ENCODE measurements at regions not wholly inside any gene's neighbourhood (a gene's known extent, or its start where the extent isn't known, plus 50 kb on each side); places are given as distances from the start of the nearest gene placed in this dataset.
"Not testable (repeated sequence)": the region's sequence is repeated elsewhere in the genome, so short reads cannot be mapped to it uniquely, and the experiment has no call there.

GRCh38 chr12:17284873-17285272 lies 678.9 kb upstream of the LMO3 start:
- 62 to 78% methylated on average over 1 of the region's 1 CpG for WGBS, 2 donors
- DNase-seq (no peak), ATAC-seq (ENCODE audit: low FRiP score) (no peak)
- Histone ChIP-seq H3K27me3 (ENCODE audit: control insufficient read depth in 1 of 2, insufficient read depth in 2 of 2, low read length in 1 of 2) (no peaks in the 10 kb centered on the region), H3K4me3 (ENCODE audit: low read length in 2 of 2) (no peak overlapping the region), H3K4me1 (ENCODE audit: control insufficient read depth in 1 of 2, insufficient read depth in 2 of 2, low read length in 2 of 2) (no peaks in the 10 kb centered on the region), H3K27ac (ENCODE audit: low read depth in 1 of 2, low read length in 2 of 2) (no peak overlapping the region), H3K9me3 (ENCODE audit: control insufficient read depth, low read length) (no peaks in the 10 kb centered on the region), H3K36me3 (ENCODE audit: control insufficient read depth in 1 of 2, insufficient read depth in 2 of 2, low read length in 1 of 2) (no peaks in the 10 kb centered on the region)
- intact Hi-C loops (cut with DNase I), result no loop called here

- no peaks in the 10 kb centered on the region for H3K9me3 ChIP-seq (ENCODE audit: control insufficient read depth, low read length)
- no peak overlapping the region for H3K4me3 ChIP-seq (ENCODE audit: low read length in 2 of 2)
- no peaks in the 10 kb centered on the region for H3K36me3 ChIP-seq (ENCODE audit: control insufficient read depth in 1 of 2, insufficient read depth in 2 of 2, low read length in 1 of 2)
- ATAC-seq (ENCODE audit: low FRiP score), result no peak
- no peak overlapping the region for H3K27ac ChIP-seq (ENCODE audit: low read depth in 1 of 2, low read length in 2 of 2)
- intact Hi-C loops (cut with DNase I), result no loop called here
- 90% methylated on average over 9 of the region's 9 CpGs for WGBS, 2 donors
- H3K4me1 ChIP-seq (ENCODE audit: control insufficient read depth in 1 of 2, insufficient read depth in 2 of 2, low read length in 2 of 2), result no peaks in the 10 kb centered on the region
- no peaks in the 10 kb centered on the region for H3K27me3 ChIP-seq (ENCODE audit: control insufficient read depth in 1 of 2, insufficient read depth in 2 of 2, low read length in 1 of 2)
- DNase-seq, result no peak
Observed at GRCh38 chr12:17283563-17283962, 677.6 kb upstream of the LMO3 start.

- H3K27me3 ChIP-seq (ENCODE audit: control insufficient read depth in 1 of 2, insufficient read depth in 2 of 2, low read length in 1 of 2); intact Hi-C loops (cut with DNase I); H3K27ac ChIP-seq (ENCODE audit: low read depth in 1 of 2, low read length in 2 of 2); H3K4me3 ChIP-seq (ENCODE audit: low read length in 2 of 2); DNase-seq; H3K9me3 ChIP-seq (ENCODE audit: control insufficient read depth, low read length); H3K4me1 ChIP-seq (ENCODE audit: control insufficient read depth in 1 of 2, insufficient read depth in 2 of 2, low read length in 2 of 2); ATAC-seq (ENCODE audit: low FRiP score); H3K36me3 ChIP-seq (ENCODE audit: control insufficient read depth in 1 of 2, insufficient read depth in 2 of 2, low read length in 1 of 2): not testable (repeated sequence)
Observed at GRCh38 chr12:17282169-17282568, 676.2 kb upstream of the LMO3 start.

GRCh38 chr12:17278946-17279345 lies 673.0 kb upstream of the LMO3 start:
- Histone ChIP-seq H3K4me1 (ENCODE audit: control insufficient read depth in 1 of 2, insufficient read depth in 2 of 2, low read length in 2 of 2) (no peaks in the 10 kb centered on the region), H3K27me3 (ENCODE audit: control insufficient read depth in 1 of 2, insufficient read depth in 2 of 2, low read length in 1 of 2) (no peaks in the 10 kb centered on the region), H3K27ac (ENCODE audit: low read depth in 1 of 2, low read length in 2 of 2) (no peak overlapping the region), H3K36me3 (ENCODE audit: control insufficient read depth in 1 of 2, insufficient read depth in 2 of 2, low read length in 1 of 2) (no peaks in the 10 kb centered on the region), H3K4me3 (ENCODE audit: low read length in 2 of 2) (no peak overlapping the region), H3K9me3 (ENCODE audit: control insufficient read depth, low read length) (no peaks in the 10 kb centered on the region)
- ATAC-seq (ENCODE audit: low FRiP score) (no peak), DNase-seq (no peak)
- intact Hi-C loops (cut with DNase I), result no loop called here

GRCh38 chr12:17276196-17276595 lies 670.2 kb upstream of the LMO3 start:
- no peak for DNase-seq
- H3K4me1 ChIP-seq (ENCODE audit: control insufficient read depth in 1 of 2, insufficient read depth in 2 of 2, low read length in 2 of 2), result no peaks in the 10 kb centered on the region
- no peaks in the 10 kb centered on the region for H3K9me3 ChIP-seq (ENCODE audit: control insufficient read depth, low read length)
- ATAC-seq (ENCODE audit: low FRiP score), result no peak
- no peaks in the 10 kb centered on the region for H3K36me3 ChIP-seq (ENCODE audit: control insufficient read depth in 1 of 2, insufficient read depth in 2 of 2, low read length in 1 of 2)
- H3K27ac ChIP-seq (ENCODE audit: low read depth in 1 of 2, low read length in 2 of 2), result no peak overlapping the region
- 72 to 80% methylated on average over 5 of the region's 5 CpGs for WGBS, 2 donors
- H3K27me3 ChIP-seq (ENCODE audit: control insufficient read depth in 1 of 2, insufficient read depth in 2 of 2, low read length in 1 of 2), result no peaks in the 10 kb centered on the region
- no peak overlapping the region for H3K4me3 ChIP-seq (ENCODE audit: low read length in 2 of 2)
- intact Hi-C loops (cut with DNase I), result no loop called here

GRCh38 chr12:17266856-17267255 lies 660.9 kb upstream of the LMO3 start:
- ATAC-seq (ENCODE audit: low FRiP score) (no peak), DNase-seq (no peak)
- no peaks in the 10 kb centered on the region for H3K27me3 ChIP-seq (ENCODE audit: control insufficient read depth in 1 of 2, insufficient read depth in 2 of 2, low read length in 1 of 2)
- intact Hi-C loops (cut with DNase I), result no loop called here
- WGBS, 2 donors, result 82 to 83% methylated on average over 5 of the region's 5 CpGs
- H3K4me1 ChIP-seq (ENCODE audit: control insufficient read depth in 1 of 2, insufficient read depth in 2 of 2, low read length in 2 of 2), result no peaks in the 10 kb centered on the region
- no peaks in the 10 kb centered on the region for H3K36me3 ChIP-seq (ENCODE audit: control insufficient read depth in 1 of 2, insufficient read depth in 2 of 2, low read length in 1 of 2)
- H3K27ac ChIP-seq (ENCODE audit: low read depth in 1 of 2, low read length in 2 of 2), result no peak overlapping the region
- no peak overlapping the region for H3K4me3 ChIP-seq (ENCODE audit: low read length in 2 of 2)
- no peaks in the 10 kb centered on the region for H3K9me3 ChIP-seq (ENCODE audit: control insufficient read depth, low read length)

- intact Hi-C loops (cut with DNase I), result no loop called here
- H3K4me1 ChIP-seq (ENCODE audit: control insufficient read depth in 1 of 2, insufficient read depth in 2 of 2, low read length in 2 of 2), result no peaks in the 10 kb centered on the region
- ATAC-seq (ENCODE audit: low FRiP score), result no peak
- 95 to 96% methylated on average over 2 of the region's 2 CpGs for WGBS, 2 donors
- no peaks in the 10 kb centered on the region for H3K36me3 ChIP-seq (ENCODE audit: control insufficient read depth in 1 of 2, insufficient read depth in 2 of 2, low read length in 1 of 2)
- no peak overlapping the region for H3K27ac ChIP-seq (ENCODE audit: low read depth in 1 of 2, low read length in 2 of 2)
- no peak for DNase-seq
- no peaks in the 10 kb centered on the region for H3K9me3 ChIP-seq (ENCODE audit: control insufficient read depth, low read length)
- H3K27me3 ChIP-seq (ENCODE audit: control insufficient read depth in 1 of 2, insufficient read depth in 2 of 2, low read length in 1 of 2), result no peaks in the 10 kb centered on the region
- no peak overlapping the region for H3K4me3 ChIP-seq (ENCODE audit: low read length in 2 of 2)
Observed at GRCh38 chr12:17264603-17265002, 658.6 kb upstream of the LMO3 start.

GRCh38 chr12:17239874-17240273 lies 633.9 kb upstream of the LMO3 start:
- no peak for ATAC-seq (ENCODE audit: low FRiP score)
- no peaks in the 10 kb centered on the region for H3K9me3 ChIP-seq (ENCODE audit: control insufficient read depth, low read length)
- no peak overlapping the region for H3K4me3 ChIP-seq (ENCODE audit: low read length in 2 of 2)
- intact Hi-C loops (cut with DNase I), result no loop called here
- no peaks in the 10 kb centered on the region for H3K36me3 ChIP-seq (ENCODE audit: control insufficient read depth in 1 of 2, insufficient read depth in 2 of 2, low read length in 1 of 2)
- no peak overlapping the region for H3K27ac ChIP-seq (ENCODE audit: low read depth in 1 of 2, low read length in 2 of 2)
- no peak for DNase-seq
- H3K27me3 ChIP-seq (ENCODE audit: control insufficient read depth in 1 of 2, insufficient read depth in 2 of 2, low read length in 1 of 2), result no peaks in the 10 kb centered on the region
- WGBS, 2 donors, result 84 to 86% methylated on average over 4 of the region's 4 CpGs
- H3K4me1 ChIP-seq (ENCODE audit: control insufficient read depth in 1 of 2, insufficient read depth in 2 of 2, low read length in 2 of 2), result no peaks in the 10 kb centered on the region

- Histone ChIP-seq H3K27me3 (ENCODE audit: control insufficient read depth in 1 of 2, insufficient read depth in 2 of 2, low read length in 1 of 2) (no peaks in the 10 kb centered on the region), H3K27ac (ENCODE audit: low read depth in 1 of 2, low read length in 2 of 2) (no peak overlapping the region), H3K4me3 (ENCODE audit: low read length in 2 of 2) (no peak overlapping the region), H3K4me1 (ENCODE audit: control insufficient read depth in 1 of 2, insufficient read depth in 2 of 2, low read length in 2 of 2) (no peaks in the 10 kb centered on the region), H3K36me3 (ENCODE audit: control insufficient read depth in 1 of 2, insufficient read depth in 2 of 2, low read length in 1 of 2) (no peaks in the 10 kb centered on the region), H3K9me3 (ENCODE audit: control insufficient read depth, low read length) (no peaks in the 10 kb centered on the region)
- WGBS, 2 donors, result 53 to 57% methylated on average over 5 of the region's 5 CpGs
- intact Hi-C loops (cut with DNase I), result no loop called here
- no peak for ATAC-seq (ENCODE audit: low FRiP score)
- no peak for DNase-seq
Observed at GRCh38 chr12:17235996-17236395, 630.0 kb upstream of the LMO3 start.
